ENCODE measurements at regions not wholly inside any gene's neighbourhood (a gene's known extent, or its start where the extent isn't known, plus 50 kb on each side); places are given as distances from the start of the nearest gene placed in this dataset.

DNA sequence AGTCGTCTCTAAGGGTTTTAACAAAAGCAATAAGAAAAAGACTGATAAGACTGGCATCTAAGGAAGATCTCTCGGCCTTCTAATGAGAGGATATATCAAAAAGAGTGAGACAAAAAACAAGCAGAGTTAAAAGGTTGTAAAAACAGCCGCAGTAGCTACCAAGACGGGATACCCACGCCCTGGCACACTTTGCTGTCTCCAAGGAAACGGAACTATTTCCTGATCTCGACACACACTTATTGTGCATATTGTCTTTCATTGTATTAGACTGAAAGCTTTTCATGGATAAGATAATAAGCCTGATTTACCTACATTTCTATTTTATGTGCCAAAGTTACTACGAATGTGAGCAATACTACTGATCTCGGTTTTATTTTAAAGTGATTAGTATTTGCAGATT, 161.5 kb upstream of the MCTP2 start (continued):
- TF ChIP-seq, protein P1, sequence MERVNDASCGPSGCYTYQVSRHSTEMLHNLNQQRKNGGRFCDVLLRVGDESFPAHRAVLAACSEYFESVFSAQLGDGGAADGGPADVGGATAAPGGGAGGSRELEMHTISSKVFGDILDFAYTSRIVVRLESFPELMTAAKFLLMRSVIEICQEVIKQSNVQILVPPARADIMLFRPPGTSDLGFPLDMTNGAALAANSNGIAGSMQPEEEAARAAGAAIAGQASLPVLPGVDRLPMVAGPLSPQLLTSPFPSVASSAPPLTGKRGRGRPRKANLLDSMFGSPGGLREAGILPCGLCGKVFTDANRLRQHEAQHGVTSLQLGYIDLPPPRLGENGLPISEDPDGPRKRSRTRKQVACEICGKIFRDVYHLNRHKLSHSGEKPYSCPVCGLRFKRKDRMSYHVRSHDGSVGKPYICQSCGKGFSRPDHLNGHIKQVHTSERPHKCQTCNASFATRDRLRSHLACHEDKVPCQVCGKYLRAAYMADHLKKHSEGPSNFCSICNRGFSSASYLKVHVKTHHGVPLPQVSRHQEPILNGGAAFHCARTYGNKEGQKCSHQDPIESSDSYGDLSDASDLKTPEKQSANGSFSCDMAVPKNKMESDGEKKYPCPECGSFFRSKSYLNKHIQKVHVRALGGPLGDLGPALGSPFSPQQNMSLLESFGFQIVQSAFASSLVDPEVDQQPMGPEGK (CRISPR knock-in tag; IDR thresholded peaks at IDR 0.05; ENCODE audit: borderline replicate concordance): no peak
- TF ChIP-seq ESRRG (CRISPR knock-in tag; IDR thresholded peaks at IDR 0.05) (no peak), CREB5 (CRISPR knock-in tag; IDR thresholded peaks at IDR 0.05; ENCODE audit: low read depth) (no peak), ZFP3 (CRISPR knock-in tag; IDR thresholded peaks at IDR 0.05) (no peak), SNAI2 (CRISPR knock-in tag; IDR thresholded peaks at IDR 0.05) (no peak), ISL1 (CRISPR knock-in tag; IDR thresholded peaks at IDR 0.05) (no peak)

DNA sequence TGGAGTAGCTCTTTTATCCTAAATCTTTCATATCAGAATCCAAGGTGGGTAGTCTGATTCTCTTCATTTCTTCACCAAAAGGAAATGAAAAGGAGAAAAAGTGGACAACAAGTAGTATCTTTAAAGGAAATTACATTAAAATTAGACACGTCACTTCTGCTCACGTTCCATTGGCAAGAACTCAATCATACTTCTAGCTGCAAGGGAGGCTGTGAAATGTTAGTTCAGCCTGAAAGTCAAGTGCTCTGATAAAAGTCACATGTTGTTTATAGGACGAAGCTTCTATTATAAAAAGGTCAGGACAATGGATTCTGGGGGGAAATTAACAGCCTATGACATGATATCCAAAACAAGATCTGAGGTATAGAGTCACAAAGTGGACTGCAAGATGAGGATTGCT, 164.6 kb upstream of the MCTP2 start:
- TF ChIP-seq RARB (CRISPR knock-in tag; IDR thresholded peaks at IDR 0.05): no peak
- TF ChIP-seq GLIS3 (CRISPR knock-in tag; IDR thresholded peaks at IDR 0.05): no peak
- no peak for TF ChIP-seq TOX (CRISPR knock-in tag; IDR thresholded peaks at IDR 0.05; ENCODE audit: borderline replicate concordance)
- no peak for TF ChIP-seq ARNTL (CRISPR knock-in tag; IDR thresholded peaks at IDR 0.05; ENCODE audit: borderline replicate concordance, low read depth)
- TF ChIP-seq, protein P2, sequence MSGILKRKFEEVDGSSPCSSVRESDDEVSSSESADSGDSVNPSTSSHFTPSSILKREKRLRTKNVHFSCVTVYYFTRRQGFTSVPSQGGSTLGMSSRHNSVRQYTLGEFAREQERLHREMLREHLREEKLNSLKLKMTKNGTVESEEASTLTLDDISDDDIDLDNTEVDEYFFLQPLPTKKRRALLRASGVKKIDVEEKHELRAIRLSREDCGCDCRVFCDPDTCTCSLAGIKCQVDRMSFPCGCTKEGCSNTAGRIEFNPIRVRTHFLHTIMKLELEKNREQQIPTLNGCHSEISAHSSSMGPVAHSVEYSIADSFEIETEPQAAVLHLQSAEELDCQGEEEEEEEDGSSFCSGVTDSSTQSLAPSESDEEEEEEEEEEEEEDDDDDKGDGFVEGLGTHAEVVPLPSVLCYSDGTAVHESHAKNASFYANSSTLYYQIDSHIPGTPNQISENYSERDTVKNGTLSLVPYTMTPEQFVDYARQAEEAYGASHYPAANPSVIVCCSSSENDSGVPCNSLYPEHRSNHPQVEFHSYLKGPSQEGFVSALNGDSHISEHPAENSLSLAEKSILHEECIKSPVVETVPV (CRISPR knock-in tag; IDR thresholded peaks at IDR 0.05): no peak
- TF ChIP-seq ZFP30 (CRISPR knock-in tag; IDR thresholded peaks at IDR 0.05): no peak
- no peak for TF ChIP-seq CREB5 (CRISPR knock-in tag; IDR thresholded peaks at IDR 0.05; ENCODE audit: low read depth)
- TF ChIP-seq ZC3H10 (CRISPR knock-in tag; IDR thresholded peaks at IDR 0.05): no peak
- no peak for TF ChIP-seq ZFP3 (CRISPR knock-in tag; IDR thresholded peaks at IDR 0.05)
- no peak for TF ChIP-seq ZNF8 (CRISPR knock-in tag; IDR thresholded peaks at IDR 0.05)
- TF ChIP-seq SNAI2 (CRISPR knock-in tag; IDR thresholded peaks at IDR 0.05): no peak
- TF ChIP-seq CSDC2 (CRISPR knock-in tag; IDR thresholded peaks at IDR 0.05): no peak
- no peak for TF ChIP-seq PPARA (CRISPR knock-in tag; IDR thresholded peaks at IDR 0.05; ENCODE audit: borderline replicate concordance)
- TF ChIP-seq ZNF70 (CRISPR knock-in tag; IDR thresholded peaks at IDR 0.05): no peak

DNA sequence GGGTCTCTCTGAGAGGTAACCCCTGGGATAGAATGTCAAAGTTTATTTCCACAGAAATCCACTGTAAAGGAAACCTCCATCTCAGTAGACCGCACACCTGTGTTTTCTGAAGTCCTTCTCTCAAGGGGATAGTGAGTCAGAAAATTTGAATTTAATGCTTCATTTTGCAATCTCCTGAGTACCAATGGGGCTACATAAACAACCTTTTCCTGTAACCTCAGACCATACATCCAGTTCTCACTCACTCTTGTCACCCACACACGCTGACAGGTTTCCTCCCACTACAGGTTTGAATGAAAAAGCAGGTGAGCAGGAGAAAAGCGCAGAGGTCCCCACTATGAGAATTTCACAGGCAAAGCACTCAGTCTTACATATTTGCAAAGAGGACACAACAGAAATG, 165.3 kb upstream of the MCTP2 start:
- no peak for ATAC-seq
- TF ChIP-seq BACH2 (CRISPR knock-in tag; IDR thresholded peaks at IDR 0.05; ENCODE audit: borderline replicate concordance) (no peak), ZNF8 (CRISPR knock-in tag; IDR thresholded peaks at IDR 0.05) (no peak), ZFP3 (CRISPR knock-in tag; IDR thresholded peaks at IDR 0.05) (no peak), ZNF70 (CRISPR knock-in tag; IDR thresholded peaks at IDR 0.05) (no peak), TCF4 (CRISPR knock-in tag; IDR thresholded peaks at IDR 0.05; ENCODE audit: borderline replicate concordance) (no peak), ZC3H10 (CRISPR knock-in tag; IDR thresholded peaks at IDR 0.05) (no peak), ZNF565 (CRISPR knock-in tag; conservative IDR thresholded peaks at IDR 0.05; ENCODE audit: low read depth) (no peak), CSDC2 (CRISPR knock-in tag; IDR thresholded peaks at IDR 0.05) (no peak), ARNTL (CRISPR knock-in tag; IDR thresholded peaks at IDR 0.05; ENCODE audit: borderline replicate concordance, low read depth) (no peak), GLIS3 (CRISPR knock-in tag; IDR thresholded peaks at IDR 0.05) (no peak)
- TF ChIP-seq, protein P3, sequence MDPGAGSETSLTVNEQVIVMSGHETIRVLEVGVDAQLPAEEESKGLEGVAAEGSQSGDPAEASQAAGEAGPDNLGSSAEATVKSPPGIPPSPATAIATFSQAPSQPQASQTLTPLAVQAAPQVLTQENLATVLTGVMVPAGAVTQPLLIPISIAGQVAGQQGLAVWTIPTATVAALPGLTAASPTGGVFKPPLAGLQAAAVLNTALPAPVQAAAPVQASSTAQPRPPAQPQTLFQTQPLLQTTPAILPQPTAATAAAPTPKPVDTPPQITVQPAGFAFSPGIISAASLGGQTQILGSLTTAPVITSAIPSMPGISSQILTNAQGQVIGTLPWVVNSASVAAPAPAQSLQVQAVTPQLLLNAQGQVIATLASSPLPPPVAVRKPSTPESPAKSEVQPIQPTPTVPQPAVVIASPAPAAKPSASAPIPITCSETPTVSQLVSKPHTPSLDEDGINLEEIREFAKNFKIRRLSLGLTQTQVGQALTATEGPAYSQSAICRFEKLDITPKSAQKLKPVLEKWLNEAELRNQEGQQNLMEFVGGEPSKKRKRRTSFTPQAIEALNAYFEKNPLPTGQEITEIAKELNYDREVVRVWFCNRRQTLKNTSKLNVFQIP (CRISPR knock-in tag; IDR thresholded peaks at IDR 0.05; ENCODE audit: borderline replicate concordance, low read depth): no peak
- TF ChIP-seq, protein P2 (CRISPR knock-in tag; IDR thresholded peaks at IDR 0.05): no peak

More for the DNA sequence above, 164.6 kb upstream of the MCTP2 start:
- ATAC-seq: no peak
